SK-N-SH (cell line): ENCODE measurements at regions not wholly inside any gene's neighbourhood (a gene's known extent, or its start where the extent isn't known, plus 50 kb on each side); places are given as distances from the start of the nearest gene placed in this dataset.

ENCODE experiments used
- CTCF ChIA-PET: fragments of 300-600, 350-600 bp; formaldehyde crosslinking; extraction: SDS; loops from one replicate; lab custom pipeline; 2021; lab: Yijun Ruan, JAX
- POLR2A ChIA-PET: fragments of 350-600 bp; sonication (Branson Sonifier 250); formaldehyde crosslinking; extraction: SDS; loops from one replicate; lab custom pipeline; 2020; ENCODE audit warnings: antibody characterized with exemption, inconsistent platforms; lab: Yijun Ruan, JAX
- DNase-seq: peaks from one replicate; pipeline ENCODE4 v3.0.0; 2012
- H2AFZ ChIP-seq: fragments of 200-600 bp; sonication (generic); 2 replicates; pipeline ENCODE4 v1.8.1; 2016; ENCODE audit warnings: antibody characterized with exemption, mild to moderate bottlenecking, low read depth
- H3F3A ChIP-seq: fragments of 200-600 bp; sonication (generic); replicated peaks from 2 replicates; pipeline ENCODE3; 2016; ENCODE audit warnings: antibody characterized with exemption, mild to moderate bottlenecking; ENCODE audit not compliant: insufficient read depth
- H3K27ac ChIP-seq, 2 experiments: fragments of 200-500 bp in 1 of 2; fragments of 200-600 bp in 1 of 2; sonication (Bioruptor generic) in 1 of 2; sonication (generic), shearing (Covaris generic) in 1 of 2; 2 replicates each; pipeline versions ENCODE4 v1.5.1 to v1.6.1; 2014 to 2016; ENCODE audit warnings: low read depth in 2 of 2, inconsistent platforms in 1 of 2, low read length in 1 of 2, mild to moderate bottlenecking in 1 of 2, mixed read lengths in 1 of 2
- H3K27me3 ChIP-seq: fragments of 200-600 bp; sonication (generic), shearing (Covaris generic); 2 replicates; pipeline ENCODE4 v1.6.1; 2016; ENCODE audit warnings: mixed run types; ENCODE audit not compliant: insufficient read depth
- H3K36me3 ChIP-seq, 2 experiments: fragments of 200-500 bp in 1 of 2; fragments of 200-600 bp in 1 of 2; sonication (Bioruptor generic) in 1 of 2; sonication (generic) in 1 of 2; replicated peaks in 1 of 2; 2 replicates each; pipeline versions ENCODE3 to v1.5.1; 2014 to 2016; ENCODE audit warnings: low read length in 1 of 2, mild to moderate bottlenecking in 1 of 2; ENCODE audit not compliant: insufficient read depth in 2 of 2, control insufficient read depth in 1 of 2
- H3K4me1 ChIP-seq, 2 experiments: fragments of 200-500 bp in 1 of 2; fragments of 200-600 bp in 1 of 2; sonication (Bioruptor generic) in 1 of 2; sonication (generic), shearing (Covaris generic) in 1 of 2; 2 replicates each; pipeline versions ENCODE4 v1.5.1 to v1.6.1; 2014 to 2016; ENCODE audit warnings: low read depth in 1 of 2, low read length in 1 of 2, mixed run types in 1 of 2; ENCODE audit not compliant: insufficient read depth in 2 of 2, control insufficient read depth in 1 of 2
- H3K4me2 ChIP-seq: fragments of 200-600 bp; sonication (generic), shearing (Covaris generic); 2 replicates; pipeline ENCODE4 v1.6.1; 2017; ENCODE audit warnings: mixed run types
- H3K4me3 ChIP-seq, 2 experiments: fragments of 200-500 bp in 1 of 2; fragments of 200-600 bp in 1 of 2; sonication (Bioruptor generic) in 1 of 2; sonication (generic), shearing (Covaris generic) in 1 of 2; 2 replicates each; pipeline versions ENCODE4 v1.5.1 to v1.8.1; 2014 to 2016; ENCODE audit warnings: low read depth in 2 of 2, inconsistent platforms in 1 of 2, low read length in 1 of 2, mild to moderate bottlenecking in 1 of 2, mixed read lengths in 1 of 2, moderate library complexity in 1 of 2
- H3K79me2 ChIP-seq: fragments of 200-600 bp; sonication (generic); 2 replicates; pipeline ENCODE4 v1.8.1; 2017; ENCODE audit warnings: mild to moderate bottlenecking; ENCODE audit not compliant: insufficient read depth
- H3K9ac ChIP-seq: fragments of 200-600 bp; sonication (generic); 2 replicates; pipeline ENCODE4 v1.6.1; 2017; ENCODE audit warnings: mixed run types
- H3K9me2 ChIP-seq: fragments of 200-600 bp; sonication (generic); 2 replicates; pipeline ENCODE4 v1.6.1; 2017; ENCODE audit warnings: mixed run types
- H3K9me3 ChIP-seq: fragments of 200-600 bp; sonication (generic); 2 replicates; pipeline ENCODE4 v1.6.1; 2017; ENCODE audit warnings: mixed run types, mild to moderate bottlenecking, moderate library complexity
- H4K20me1 ChIP-seq: fragments of 200-600 bp; sonication (generic); 2 replicates; pipeline ENCODE4 v1.6.1; 2017; ENCODE audit warnings: mild to moderate bottlenecking, mixed run types; ENCODE audit not compliant: insufficient read depth
- EP300 ChIP-seq, 2 experiments: IDR thresholded peaks; 2 replicates each; pipeline versions ENCODE4 v1.4.0 to v1.6.1; 2012; ENCODE audit warnings: borderline replicate concordance in 1 of 2, low read depth in 1 of 2, low read length in 1 of 2
- FOXJ3 ChIP-seq: sonication (generic); formaldehyde crosslinking; IDR thresholded peaks from 2 replicates; pipeline ENCODE4 v1.5.1; 2020; ENCODE audit warnings: mild to moderate bottlenecking, missing genetic modification reagents
- GATA2 ChIP-seq: sonication (generic); formaldehyde crosslinking; IDR thresholded peaks from 2 replicates; pipeline ENCODE4 v1.5.0; 2020; ENCODE audit warnings: mild to moderate bottlenecking, missing genetic modification reagents
- MEF2A ChIP-seq: IDR thresholded peaks from 2 replicates; pipeline ENCODE4 v1.4.0; 2012; ENCODE audit warnings: low read depth, borderline replicate concordance
- MXI1 ChIP-seq: IDR thresholded peaks from 2 replicates; pipeline ENCODE4 v1.6.1; 2012; ENCODE audit warnings: mild to moderate bottlenecking, low read depth, low read length, improper control_type of control experiment
- NRF1 ChIP-seq: IDR thresholded peaks from 2 replicates; pipeline ENCODE4 v1.6.1; 2012; ENCODE audit warnings: low read depth, mild to moderate bottlenecking, low read length
- RAD21 ChIP-seq: IDR thresholded peaks from 2 replicates; pipeline ENCODE4 v1.6.1; 2012; ENCODE audit warnings: mild to moderate bottlenecking, low read length
- RFX5 ChIP-seq: IDR thresholded peaks from 2 replicates; pipeline ENCODE4 v1.6.1; 2012; ENCODE audit warnings: mild to moderate bottlenecking, improper control_type of control experiment, low read length
- SIN3A ChIP-seq: IDR thresholded peaks from 2 replicates; pipeline ENCODE4 v1.6.1; 2012; ENCODE audit warnings: low read depth, mild to moderate bottlenecking, low read length, moderate library complexity, borderline replicate concordance
- TAF1 ChIP-seq: IDR thresholded peaks from 2 replicates; pipeline ENCODE4 v1.6.1; 2012; ENCODE audit warnings: low read depth, mild to moderate bottlenecking, low read length, moderate library complexity, borderline replicate concordance
- YY1 ChIP-seq: IDR thresholded peaks from 2 replicates; pipeline ENCODE4 v1.4.0; 2012; ENCODE audit warnings: low read depth, mild to moderate bottlenecking
- WGBS: methylation state at CpG from one replicate; pipeline ENCODE4 v1.1.6; 2017; ENCODE audit warnings: low lambda C conversion rate; 5-methylcytosine and 5-hydroxymethylcytosine counted together
- TF ChIP-seq, protein P1 (sequence below): fragments of 150-350 bp; IDR thresholded peaks from 2 replicates; pipeline ENCODE4 v1.6.1; 2016; ENCODE audit warnings: mild to moderate bottlenecking, low read depth, low read length
- TF ChIP-seq, protein P2 (sequence below): fragments of 200-600 bp; sonication (generic); IDR thresholded peaks from 2 replicates; pipeline ENCODE4 v1.6.1; 2017; ENCODE audit warnings: antibody characterized with exemption, mild to moderate bottlenecking, moderate library complexity
- TF ChIP-seq, protein P3 (sequence below): IDR thresholded peaks from 2 replicates; pipeline ENCODE4 v1.6.1; 2012; ENCODE audit warnings: mild to moderate bottlenecking, low read depth, low read length, moderate library complexity
- TF ChIP-seq, protein P4 (sequence below): fragments of 150-350 bp; IDR thresholded peaks from 2 replicates; pipeline ENCODE4 v1.6.1; 2017; ENCODE audit warnings: antibody characterized with exemption, low read length, low read depth, borderline replicate concordance

DNA sequence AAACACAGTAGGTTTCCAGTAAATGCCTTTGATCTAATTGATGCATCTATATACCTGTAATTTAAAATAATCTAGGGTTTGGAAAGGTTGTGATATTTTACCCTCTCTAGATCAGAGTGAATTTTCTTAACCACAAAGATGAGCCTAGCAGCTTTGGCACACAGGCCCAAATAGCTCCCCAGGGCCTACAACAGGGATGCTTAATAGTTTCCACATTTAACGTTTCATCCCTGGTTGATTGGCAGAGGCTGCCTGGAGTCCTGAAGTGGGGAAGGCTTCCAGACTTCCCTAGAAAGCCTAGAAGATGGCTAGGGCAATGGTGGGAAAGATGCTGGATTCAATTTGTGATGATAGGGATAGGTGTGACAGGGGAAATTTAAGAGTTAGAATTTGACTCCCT lies 206.6 kb downstream of the NSG2 start:
- Histone ChIP-seq H3F3A (no peaks in the 10 kb centered on the region), H2AFZ (no peak overlapping the region), H3K79me2 (no peaks in the 10 kb centered on the region), H3K9me3 (no peaks in the 10 kb centered on the region), H3K9me2 (no peaks in the 10 kb centered on the region), H3K27ac (peak overlapping the region in 1 of 2 experiments; percentile 96; a peak in 2 of 4 replicates), H3K36me3 (no peaks in the 10 kb centered on the region), H4K20me1 (no peaks in the 10 kb centered on the region), H3K9ac (no peak overlapping the region)
- 0% methylated on average over 1 of the region's 1 CpG for WGBS
- POLR2A ChIA-PET = interaction anchor here (1.4 kb wide), 1 partner anchor 206 kb away, joined by 3 read pairs; the partner anchor contains the start of gene NSG2
- CTCF ChIA-PET = interaction anchor here (0.5 to 2.0 kb wide), 8 partner anchors 10 to 339 kb away, joined by 3 to 11 read pairs (median 4); partner anchors contain the start of gene NSG2
- TF ChIP-seq, protein P1, sequence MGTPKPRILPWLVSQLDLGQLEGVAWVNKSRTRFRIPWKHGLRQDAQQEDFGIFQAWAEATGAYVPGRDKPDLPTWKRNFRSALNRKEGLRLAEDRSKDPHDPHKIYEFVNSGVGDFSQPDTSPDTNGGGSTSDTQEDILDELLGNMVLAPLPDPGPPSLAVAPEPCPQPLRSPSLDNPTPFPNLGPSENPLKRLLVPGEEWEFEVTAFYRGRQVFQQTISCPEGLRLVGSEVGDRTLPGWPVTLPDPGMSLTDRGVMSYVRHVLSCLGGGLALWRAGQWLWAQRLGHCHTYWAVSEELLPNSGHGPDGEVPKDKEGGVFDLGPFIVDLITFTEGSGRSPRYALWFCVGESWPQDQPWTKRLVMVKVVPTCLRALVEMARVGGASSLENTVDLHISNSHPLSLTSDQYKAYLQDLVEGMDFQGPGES = no peak
- TF ChIP-seq RAD21 (peak; percentile 4; the same call in 1 of the 2 replicates), GATA2 (CRISPR knock-in tag) (no peak), NRF1 (no peak), EP300 (IDR thresholded peaks at IDR 0.05; ENCODE audit: borderline replicate concordance in 1 of 2, low read depth in 1 of 2, low read length in 1 of 2) (peak in 1 of 2 experiments; percentile 58; a peak in 1 of 4 replicates), RFX5 (no peak), YY1 (no peak), TAF1 (no peak), MXI1 (no peak), FOXJ3 (no peak), MEF2A (no peak), SIN3A (no peak)
- TF ChIP-seq, protein P2, sequence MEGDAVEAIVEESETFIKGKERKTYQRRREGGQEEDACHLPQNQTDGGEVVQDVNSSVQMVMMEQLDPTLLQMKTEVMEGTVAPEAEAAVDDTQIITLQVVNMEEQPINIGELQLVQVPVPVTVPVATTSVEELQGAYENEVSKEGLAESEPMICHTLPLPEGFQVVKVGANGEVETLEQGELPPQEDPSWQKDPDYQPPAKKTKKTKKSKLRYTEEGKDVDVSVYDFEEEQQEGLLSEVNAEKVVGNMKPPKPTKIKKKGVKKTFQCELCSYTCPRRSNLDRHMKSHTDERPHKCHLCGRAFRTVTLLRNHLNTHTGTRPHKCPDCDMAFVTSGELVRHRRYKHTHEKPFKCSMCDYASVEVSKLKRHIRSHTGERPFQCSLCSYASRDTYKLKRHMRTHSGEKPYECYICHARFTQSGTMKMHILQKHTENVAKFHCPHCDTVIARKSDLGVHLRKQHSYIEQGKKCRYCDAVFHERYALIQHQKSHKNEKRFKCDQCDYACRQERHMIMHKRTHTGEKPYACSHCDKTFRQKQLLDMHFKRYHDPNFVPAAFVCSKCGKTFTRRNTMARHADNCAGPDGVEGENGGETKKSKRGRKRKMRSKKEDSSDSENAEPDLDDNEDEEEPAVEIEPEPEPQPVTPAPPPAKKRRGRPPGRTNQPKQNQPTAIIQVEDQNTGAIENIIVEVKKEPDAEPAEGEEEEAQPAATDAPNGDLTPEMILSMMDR = no peak
- TF ChIP-seq, protein P3, sequence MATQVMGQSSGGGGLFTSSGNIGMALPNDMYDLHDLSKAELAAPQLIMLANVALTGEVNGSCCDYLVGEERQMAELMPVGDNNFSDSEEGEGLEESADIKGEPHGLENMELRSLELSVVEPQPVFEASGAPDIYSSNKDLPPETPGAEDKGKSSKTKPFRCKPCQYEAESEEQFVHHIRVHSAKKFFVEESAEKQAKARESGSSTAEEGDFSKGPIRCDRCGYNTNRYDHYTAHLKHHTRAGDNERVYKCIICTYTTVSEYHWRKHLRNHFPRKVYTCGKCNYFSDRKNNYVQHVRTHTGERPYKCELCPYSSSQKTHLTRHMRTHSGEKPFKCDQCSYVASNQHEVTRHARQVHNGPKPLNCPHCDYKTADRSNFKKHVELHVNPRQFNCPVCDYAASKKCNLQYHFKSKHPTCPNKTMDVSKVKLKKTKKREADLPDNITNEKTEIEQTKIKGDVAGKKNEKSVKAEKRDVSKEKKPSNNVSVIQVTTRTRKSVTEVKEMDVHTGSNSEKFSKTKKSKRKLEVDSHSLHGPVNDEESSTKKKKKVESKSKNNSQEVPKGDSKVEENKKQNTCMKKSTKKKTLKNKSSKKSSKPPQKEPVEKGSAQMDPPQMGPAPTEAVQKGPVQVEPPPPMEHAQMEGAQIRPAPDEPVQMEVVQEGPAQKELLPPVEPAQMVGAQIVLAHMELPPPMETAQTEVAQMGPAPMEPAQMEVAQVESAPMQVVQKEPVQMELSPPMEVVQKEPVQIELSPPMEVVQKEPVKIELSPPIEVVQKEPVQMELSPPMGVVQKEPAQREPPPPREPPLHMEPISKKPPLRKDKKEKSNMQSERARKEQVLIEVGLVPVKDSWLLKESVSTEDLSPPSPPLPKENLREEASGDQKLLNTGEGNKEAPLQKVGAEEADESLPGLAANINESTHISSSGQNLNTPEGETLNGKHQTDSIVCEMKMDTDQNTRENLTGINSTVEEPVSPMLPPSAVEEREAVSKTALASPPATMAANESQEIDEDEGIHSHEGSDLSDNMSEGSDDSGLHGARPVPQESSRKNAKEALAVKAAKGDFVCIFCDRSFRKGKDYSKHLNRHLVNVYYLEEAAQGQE = no peak
- TF ChIP-seq, protein P4, sequence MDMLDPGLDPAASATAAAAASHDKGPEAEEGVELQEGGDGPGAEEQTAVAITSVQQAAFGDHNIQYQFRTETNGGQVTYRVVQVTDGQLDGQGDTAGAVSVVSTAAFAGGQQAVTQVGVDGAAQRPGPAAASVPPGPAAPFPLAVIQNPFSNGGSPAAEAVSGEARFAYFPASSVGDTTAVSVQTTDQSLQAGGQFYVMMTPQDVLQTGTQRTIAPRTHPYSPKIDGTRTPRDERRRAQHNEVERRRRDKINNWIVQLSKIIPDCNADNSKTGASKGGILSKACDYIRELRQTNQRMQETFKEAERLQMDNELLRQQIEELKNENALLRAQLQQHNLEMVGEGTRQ = no peak
- TF ChIP-seq, all 33 proteins: peak for 2
- no peaks in the 10 kb centered on the region for H3K27me3 ChIP-seq
- peaks cover 0 to 22% of the 10 kb centered on the region in 2 experiments; a peak in 2 of 4 replicates for H3K4me1 ChIP-seq
- DNase-seq = peak; percentile 52
- no peak overlapping the region for H3K4me3 ChIP-seq
- no peak overlapping the region for H3K4me2 ChIP-seq
